G401 (cell line): ENCODE measurements at regions not wholly inside any gene's neighbourhood (a gene's known extent, or its start where the extent isn't known, plus 50 kb on each side); places are given as distances from the start of the nearest gene placed in this dataset.

Source experiments
- DNase-seq: peaks from one replicate; pipeline ENCODE4 v3.0.0-alpha.2; 2015; ENCODE audit warnings: low spot score
- in situ Hi-C: cut with HindIII; loops from 2 replicates; pipeline ENCODE4 v1.10.0; 2016; ENCODE audit warnings: low sequenced_read_pairs, mixed read lengths

- in situ Hi-C loops, result no loop called here
- no peak for DNase-seq
Observed at GRCh38 chr4:106869551-106869950, 166.6 kb downstream of the DKK2 start.

GRCh38 chr4:106868381-106869035, 167.6 kb downstream of the DKK2 start:
- in situ Hi-C loops, result no loop called here
- no peak for DNase-seq

GRCh38 chr4:106864231-106864630, 171.9 kb downstream of the DKK2 start:
- DNase-seq, result no peak
- in situ Hi-C loops, result no loop called here

- in situ Hi-C loops, result no loop called here
Observed at GRCh38 chr4:106854569-106855351, 181.4 kb downstream of the DKK2 start.

GRCh38 chr4:106852426-106852825, 183.7 kb downstream of the DKK2 start:
- in situ Hi-C loops, result no loop called here
- DNase-seq, result no peak

More at GRCh38 chr4:106854569-106855351, 181.4 kb downstream of the DKK2 start:
- DNase-seq, result no peak

- no peak for DNase-seq
- in situ Hi-C loops, result no loop called here
Observed at GRCh38 chr4:106851726-106852125, 184.4 kb downstream of the DKK2 start.

GRCh38 chr4:106850691-106851090, 185.4 kb downstream of the DKK2 start:
- in situ Hi-C loops, result no loop called here
- DNase-seq, result no peak

- no peak for DNase-seq
- in situ Hi-C loops, result no loop called here
Observed at GRCh38 chr4:106835919-106836318, 200.2 kb downstream of the DKK2 start.

- in situ Hi-C loops, result no loop called here
- DNase-seq, result no peak
Observed at GRCh38 chr4:106830879-106831278, 205.2 kb downstream of the DKK2 start.

- in situ Hi-C loops, result no loop called here
- DNase-seq, result no peak
Observed at GRCh38 chr4:106818764-106819163, 217.3 kb downstream of the DKK2 start.

- in situ Hi-C loops, result no loop called here
- DNase-seq, result no peak
Observed at GRCh38 chr4:106816496-106816895, 219.6 kb downstream of the DKK2 start.

GRCh38 chr4:106810122-106810521, 226.0 kb downstream of the DKK2 start:
- in situ Hi-C loops, result no loop called here
- DNase-seq, result no peak

- in situ Hi-C loops, result no loop called here
Observed at GRCh38 chr4:106809076-106809475, 227.0 kb downstream of the DKK2 start.

GRCh38 chr4:106806158-106806797, 229.8 kb downstream of the DKK2 start:
- no peak for DNase-seq
- in situ Hi-C loops, result no loop called here

More at GRCh38 chr4:106809076-106809475, 227.0 kb downstream of the DKK2 start:
- DNase-seq, result peak; percentile 32

- no peak for DNase-seq
- in situ Hi-C loops, result no loop called here
Observed at GRCh38 chr4:106803083-106803482, 233.0 kb downstream of the DKK2 start.

GRCh38 chr4:106801386-106801785, 234.7 kb downstream of the DKK2 start:
- no peak for DNase-seq
- in situ Hi-C loops, result no loop called here

GRCh38 chr4:106796876-106797275, 239.2 kb downstream of the DKK2 start:
- in situ Hi-C loops, result no loop called here
- no peak for DNase-seq

GRCh38 chr4:106795326-106795725, 240.8 kb downstream of the DKK2 start:
- DNase-seq, result no peak
- in situ Hi-C loops, result no loop called here

GRCh38 chr4:106793933-106794332, 242.2 kb downstream of the DKK2 start:
- in situ Hi-C loops, result no loop called here

GRCh38 chr4:106775636-106776035, 260.5 kb downstream of the DKK2 start:
- in situ Hi-C loops, result no loop called here
- no peak for DNase-seq

More at GRCh38 chr4:106793933-106794332, 242.2 kb downstream of the DKK2 start:
- DNase-seq, result no peak
